OCI-LY7 (cell line): ENCODE measurements at regions not wholly inside any gene's neighbourhood (a gene's known extent, or its start where the extent isn't known, plus 50 kb on each side); places are given as distances from the start of the nearest gene placed in this dataset.
"Not testable (repeated sequence)": the region's sequence is repeated elsewhere in the genome, so short reads cannot be mapped to it uniquely, and the experiment has no call there.

Experiments used
- BruUV-seq: library from RNA; stranded (reverse); fragments of 400-500 nt; replicated peaks from 2 replicates; lab custom pipeline; 2021; lab: Mats Ljungman, UMichigan
- CTCF ChIA-PET: fragments of 300-600 bp; sonication (Branson Sonifier 250); formaldehyde crosslinking; loops from one replicate; lab custom pipeline; 2022; ENCODE audit warnings: antibody characterized with exemption; ENCODE audit not compliant: unreplicated experiment; lab: Charles Lee
- POLR2A ChIA-PET: fragments of 300-600 bp; sonication (Branson Sonifier 250); formaldehyde crosslinking; loops from one replicate; lab custom pipeline; 2022; ENCODE audit warnings: antibody characterized with exemption; lab: Charles Lee
- DNase-seq: peaks from one replicate; pipeline ENCODE4 v3.0.0-alpha.2; 2015; ENCODE audit warnings: low spot score
- H2AFZ ChIP-seq: fragments of 200-600 bp; sonication (generic), shearing (Covaris generic); 2 replicates; pipeline ENCODE4 v1.6.1; 2014; ENCODE audit warnings: mild to moderate bottlenecking, antibody characterized with exemption, low read length, moderate library complexity
- H3K27ac ChIP-seq: fragments of 200-600 bp; sonication (generic); 2 replicates; pipeline ENCODE4 v1.5.1; 2014; ENCODE audit warnings: mixed run types, low read depth, mild to moderate bottlenecking, moderate library complexity, low read length, inconsistent platforms; ENCODE audit not compliant: poor library complexity, severe bottlenecking
- H3K36me3 ChIP-seq: fragments of 200-600 bp; sonication (generic); 2 replicates; pipeline ENCODE4 v1.6.1; 2014; ENCODE audit warnings: mild to moderate bottlenecking, antibody characterized with exemption, low read length, moderate library complexity, mixed read lengths; ENCODE audit not compliant: insufficient read depth
- H3K4me1 ChIP-seq: fragments of 200-600 bp; sonication (generic); 2 replicates; pipeline ENCODE4 v1.5.1; 2014; ENCODE audit warnings: mild to moderate bottlenecking, low read length; ENCODE audit not compliant: insufficient read depth, poor library complexity, severe bottlenecking
- H3K4me2 ChIP-seq: fragments of 200-600 bp; sonication (generic); 2 replicates; pipeline ENCODE4 v1.6.1; 2014; ENCODE audit warnings: mild to moderate bottlenecking, low read length
- H3K4me3 ChIP-seq: fragments of 200-600 bp; sonication (generic); 2 replicates; pipeline ENCODE4 v1.5.1; 2014; ENCODE audit warnings: mild to moderate bottlenecking, low read depth, low read length; ENCODE audit not compliant: poor library complexity, severe bottlenecking
- H3K79me2 ChIP-seq: fragments of 200-600 bp; sonication (generic); 2 replicates; pipeline ENCODE4 v1.6.1; 2016; ENCODE audit warnings: low read depth, mild to moderate bottlenecking, low read length, moderate library complexity, mixed read lengths; ENCODE audit not compliant: insufficient read depth
- H3K9me2 ChIP-seq: fragments of 200-600 bp; sonication (generic); 2 replicates; pipeline ENCODE4 v1.6.1; 2016; ENCODE audit warnings: mild to moderate bottlenecking, low read length, mixed read lengths; ENCODE audit not compliant: insufficient read depth
- H3K9me3 ChIP-seq: fragments of 200-600 bp; sonication (generic); 2 replicates; pipeline ENCODE4 v1.6.1; 2014; ENCODE audit warnings: mild to moderate bottlenecking, mixed run types, low read length, mixed read lengths
- H4K20me1 ChIP-seq: fragments of 200-600 bp; sonication (generic); 2 replicates; pipeline ENCODE4 v1.6.1; 2014; ENCODE audit warnings: mild to moderate bottlenecking, antibody characterized with exemption, low read length, moderate library complexity, mixed read lengths; ENCODE audit not compliant: insufficient read depth
- CTCF ChIP-seq: fragments of 200-600 bp; sonication (generic); conservative IDR thresholded peaks from 2 replicates; pipeline ENCODE4 v1.5.1; 2014; ENCODE audit warnings: mild to moderate bottlenecking, antibody characterized with exemption, low read length, moderate library complexity, mixed read lengths
- intact Hi-C: fragments of 100-400 bp; cut with micrococcal nuclease; formaldehyde crosslinking; loops from one replicate; pipeline ENCODE4 v1.10.0; 2022; ENCODE audit not compliant: unreplicated experiment

- H3K27ac ChIP-seq, H3K9me3 ChIP-seq, H3K4me3 ChIP-seq, BruUV-seq, H3K36me3 ChIP-seq, H3K9me2 ChIP-seq, POLR2A ChIA-PET, H3K4me1 ChIP-seq, CTCF ChIA-PET, H4K20me1 ChIP-seq, DNase-seq, intact Hi-C loops, H2AFZ ChIP-seq, H3K79me2 ChIP-seq, H3K4me2 ChIP-seq: not testable (repeated sequence)
Measured at GRCh38 chr2:87204569-87205147, 183.0 kb upstream of the PLGLB1 start.

DNA sequence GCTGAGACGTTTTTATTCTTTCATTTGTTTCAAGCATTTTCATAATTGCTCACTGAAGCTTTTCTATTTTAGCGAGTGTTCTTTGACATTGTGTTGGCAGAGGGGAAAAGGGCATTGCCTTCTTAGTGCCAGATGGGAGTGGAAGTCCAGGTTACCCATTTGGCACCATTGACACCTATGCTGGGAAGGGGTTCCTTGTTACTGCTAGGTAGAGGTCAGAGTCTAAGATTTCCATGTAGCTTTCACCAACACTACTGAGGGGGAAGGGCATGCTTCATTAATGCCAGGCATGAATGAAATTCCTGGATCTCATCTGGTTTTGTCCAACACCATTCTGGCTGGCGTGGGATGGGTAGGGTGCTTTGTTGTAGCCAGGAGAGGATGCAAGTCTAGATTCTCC is 191.3 kb upstream of the PLGLB1 start:
- intact Hi-C loops, H2AFZ ChIP-seq, H3K27ac ChIP-seq, H3K36me3 ChIP-seq, H3K4me1 ChIP-seq, BruUV-seq, H3K9me2 ChIP-seq, H3K4me2 ChIP-seq, H3K79me2 ChIP-seq, H3K4me3 ChIP-seq, H4K20me1 ChIP-seq, CTCF ChIA-PET, POLR2A ChIA-PET, DNase-seq, H3K9me3 ChIP-seq: not testable (repeated sequence)

GRCh38 chr2:87217005-87217404 is 195.4 kb upstream of the PLGLB1 start:
- H3K4me2 ChIP-seq, H3K27ac ChIP-seq, CTCF ChIA-PET, H3K36me3 ChIP-seq, H3K4me3 ChIP-seq, H3K79me2 ChIP-seq, intact Hi-C loops, H4K20me1 ChIP-seq, BruUV-seq, POLR2A ChIA-PET, H3K9me3 ChIP-seq, H2AFZ ChIP-seq, H3K4me1 ChIP-seq, DNase-seq, H3K9me2 ChIP-seq: not testable (repeated sequence)

DNA sequence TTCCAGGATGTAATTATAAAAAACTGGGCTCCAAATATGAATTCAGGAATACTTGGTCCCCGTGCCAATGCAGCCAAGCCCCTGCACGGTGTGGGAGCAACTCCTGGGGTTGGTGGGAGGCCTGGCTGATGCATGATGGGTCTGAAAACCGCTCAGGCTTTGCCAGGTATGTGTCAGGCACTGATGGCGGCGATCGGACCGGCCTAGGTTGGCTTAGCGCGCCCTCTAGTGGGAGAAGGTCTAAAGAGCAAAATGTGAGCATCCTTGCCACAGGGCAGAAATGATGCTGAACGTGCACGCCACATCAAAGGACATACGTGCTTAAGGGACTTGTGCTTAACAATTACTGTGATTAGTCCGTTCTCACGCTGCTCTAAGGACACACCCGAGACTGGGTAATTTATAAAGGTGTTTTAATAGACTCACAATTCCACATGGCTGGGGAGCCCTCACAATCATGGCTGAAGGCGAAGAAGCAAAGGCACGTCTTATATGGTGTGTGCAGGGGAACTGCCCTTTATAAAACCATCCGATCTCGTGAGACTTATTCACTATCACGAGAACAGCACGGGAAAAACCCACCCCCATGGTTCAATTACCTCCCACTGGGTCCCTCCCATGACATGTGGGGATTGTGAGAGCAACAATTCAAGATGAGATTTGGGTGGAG is 196.2 kb upstream of the PLGLB1 start:
- intact Hi-C loops, H3K4me1 ChIP-seq, H3K36me3 ChIP-seq, DNase-seq, H3K9me2 ChIP-seq, H2AFZ ChIP-seq, POLR2A ChIA-PET, H3K79me2 ChIP-seq, BruUV-seq, H3K4me2 ChIP-seq, CTCF ChIA-PET, H3K27ac ChIP-seq, H4K20me1 ChIP-seq, H3K4me3 ChIP-seq, H3K9me3 ChIP-seq: not testable (repeated sequence)
- peak; percentile 45 for TF ChIP-seq CTCF

DNA sequence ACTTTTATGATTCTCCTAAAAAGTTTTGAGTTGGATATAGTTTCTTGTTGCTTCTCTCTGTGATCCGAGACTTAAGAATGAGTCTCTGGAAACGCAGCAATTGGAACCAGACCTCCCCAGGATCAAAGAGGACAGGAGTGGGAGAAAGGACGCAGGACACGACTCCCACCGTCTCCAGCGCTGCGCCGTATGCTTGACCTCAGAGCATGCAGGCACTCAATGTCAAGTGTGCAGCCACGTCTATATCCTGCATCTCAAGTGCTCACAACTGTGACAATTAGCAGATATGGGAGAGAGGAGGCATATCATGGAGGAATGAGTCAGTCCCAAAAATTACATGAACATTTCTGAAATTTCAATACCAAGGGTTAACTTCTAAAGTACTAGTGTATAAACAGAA is 199.0 kb upstream of the PLGLB1 start:
- H3K36me3 ChIP-seq, H2AFZ ChIP-seq, H3K4me1 ChIP-seq, H3K9me2 ChIP-seq, DNase-seq, H4K20me1 ChIP-seq, intact Hi-C loops, POLR2A ChIA-PET, H3K27ac ChIP-seq, BruUV-seq, H3K79me2 ChIP-seq, CTCF ChIA-PET, H3K4me3 ChIP-seq, H3K4me2 ChIP-seq, H3K9me3 ChIP-seq: not testable (repeated sequence)

GRCh38 chr2:87222131-87222530 is 200.5 kb upstream of the PLGLB1 start:
- H3K9me2 ChIP-seq, BruUV-seq, intact Hi-C loops, H3K9me3 ChIP-seq, H3K27ac ChIP-seq, POLR2A ChIA-PET, H3K4me1 ChIP-seq, H3K4me2 ChIP-seq, H3K79me2 ChIP-seq, H3K4me3 ChIP-seq, H2AFZ ChIP-seq, H4K20me1 ChIP-seq, H3K36me3 ChIP-seq, CTCF ChIA-PET: not testable (repeated sequence)
- peak; percentile 5 for DNase-seq
